GM13976 (cell line): ENCODE measurements at regions not wholly inside any gene's neighbourhood (a gene's known extent, or its start where the extent isn't known, plus 50 kb on each side); places are given as distances from the start of the nearest gene placed in this dataset.

Experiments
- DNase-seq: peaks from one replicate; pipeline ENCODE4 v3.0.0; 2012; ENCODE audit warnings: low spot score
- in situ Hi-C: fragments of 300-500 bp; cut with MboI; formaldehyde crosslinking; loops from one replicate; pipeline ENCODE4 v1.12.0; 2022; ENCODE audit warnings: low sequenced_read_pairs, mixed read lengths, inconsistent platforms; ENCODE audit not compliant: unreplicated experiment
- TF ChIP-seq, protein P1 (sequence below): IDR thresholded peaks from 2 replicates; pipeline ENCODE4 v1.5.1; 2012; ENCODE audit warnings: borderline replicate concordance, mild to moderate bottlenecking; ENCODE audit not compliant: insufficient read depth; ENCODE audit errors: extremely low read depth, missing control alignments, control extremely low read depth

DNA sequence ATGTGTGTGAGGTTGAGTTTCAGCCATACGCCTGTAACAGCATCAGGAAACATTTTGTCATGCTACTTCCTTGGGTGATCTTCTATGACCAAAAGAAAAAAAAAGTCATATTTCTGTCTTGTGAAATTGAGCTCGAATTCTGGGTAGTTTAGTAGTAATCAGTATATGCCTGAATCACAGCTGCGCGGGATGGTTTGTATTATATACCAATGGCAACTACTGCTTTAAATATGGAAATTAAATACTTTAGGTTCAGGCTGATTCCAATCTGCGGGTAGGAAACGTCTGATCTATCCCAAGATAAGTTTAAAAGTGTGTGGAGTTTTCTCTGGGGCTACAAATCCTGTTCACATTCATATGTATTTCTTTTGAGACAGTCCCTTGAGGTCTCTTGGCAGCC lies 115.6 kb upstream of the FERMT1 start:
- TF ChIP-seq, protein P1, sequence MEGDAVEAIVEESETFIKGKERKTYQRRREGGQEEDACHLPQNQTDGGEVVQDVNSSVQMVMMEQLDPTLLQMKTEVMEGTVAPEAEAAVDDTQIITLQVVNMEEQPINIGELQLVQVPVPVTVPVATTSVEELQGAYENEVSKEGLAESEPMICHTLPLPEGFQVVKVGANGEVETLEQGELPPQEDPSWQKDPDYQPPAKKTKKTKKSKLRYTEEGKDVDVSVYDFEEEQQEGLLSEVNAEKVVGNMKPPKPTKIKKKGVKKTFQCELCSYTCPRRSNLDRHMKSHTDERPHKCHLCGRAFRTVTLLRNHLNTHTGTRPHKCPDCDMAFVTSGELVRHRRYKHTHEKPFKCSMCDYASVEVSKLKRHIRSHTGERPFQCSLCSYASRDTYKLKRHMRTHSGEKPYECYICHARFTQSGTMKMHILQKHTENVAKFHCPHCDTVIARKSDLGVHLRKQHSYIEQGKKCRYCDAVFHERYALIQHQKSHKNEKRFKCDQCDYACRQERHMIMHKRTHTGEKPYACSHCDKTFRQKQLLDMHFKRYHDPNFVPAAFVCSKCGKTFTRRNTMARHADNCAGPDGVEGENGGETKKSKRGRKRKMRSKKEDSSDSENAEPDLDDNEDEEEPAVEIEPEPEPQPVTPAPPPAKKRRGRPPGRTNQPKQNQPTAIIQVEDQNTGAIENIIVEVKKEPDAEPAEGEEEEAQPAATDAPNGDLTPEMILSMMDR: no peak
- in situ Hi-C loops: no loop called here
- DNase-seq: no peak

DNA sequence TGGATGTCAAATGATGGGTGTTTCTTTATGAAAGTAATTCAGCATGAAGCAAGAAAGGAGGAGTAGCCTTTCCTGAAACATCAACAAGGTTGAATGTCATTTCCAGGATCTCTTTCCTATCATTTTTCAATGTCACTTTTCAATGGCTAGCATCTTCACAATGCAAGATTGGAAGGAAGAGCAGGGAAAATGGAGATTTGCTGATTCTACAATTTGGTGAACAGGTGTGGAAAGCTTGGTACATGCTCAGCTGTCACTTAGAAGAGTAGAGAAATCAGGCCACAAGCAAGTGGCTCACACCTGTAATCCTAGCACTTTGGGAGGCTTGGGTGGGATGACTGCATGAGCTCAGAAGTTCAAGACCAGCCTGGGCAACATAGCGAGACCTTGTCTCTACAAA lies 112.7 kb upstream of the FERMT1 start:
- DNase-seq: no peak

GRCh38 chr20:6232436-6232835 lies 109.6 kb upstream of the FERMT1 start:
- DNase-seq: no peak
- TF ChIP-seq, protein P1: no peak
- in situ Hi-C loops: no loop called here

More for the DNA sequence above, 112.7 kb upstream of the FERMT1 start:
- TF ChIP-seq, protein P1: no peak
- in situ Hi-C loops: no loop called here

- in situ Hi-C loops: no loop called here
- DNase-seq: no peak
- TF ChIP-seq, protein P1: no peak
Measured at GRCh38 chr20:6231556-6231955, 108.7 kb upstream of the FERMT1 start.

DNA sequence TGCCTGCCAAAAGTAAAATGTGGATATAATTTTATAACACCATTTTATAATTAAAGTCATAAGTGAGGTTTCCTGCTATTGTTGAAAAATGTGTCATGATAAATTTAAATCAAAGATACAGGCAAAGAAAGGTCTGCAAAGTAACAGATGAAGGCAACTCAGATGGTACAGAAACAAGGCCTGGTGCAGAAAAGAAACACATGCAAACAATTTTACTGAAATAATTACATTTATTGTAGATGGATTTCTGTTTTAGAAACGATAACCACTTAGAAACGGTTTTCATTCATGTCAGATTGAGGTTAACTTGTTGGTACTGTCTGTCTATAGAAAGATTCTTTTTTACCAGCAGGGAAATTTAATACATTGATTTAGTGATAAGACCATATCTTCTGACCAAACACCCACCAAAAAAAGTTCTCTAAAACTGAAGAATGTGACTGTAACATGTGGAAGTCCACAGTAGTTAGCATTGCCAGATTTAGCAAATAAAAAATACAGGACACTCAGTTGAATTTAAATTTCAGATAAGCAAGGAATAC lies 105.5 kb upstream of the FERMT1 start:
- no peak for DNase-seq
- TF ChIP-seq, protein P1: no peak
- in situ Hi-C loops: no loop called here

DNA sequence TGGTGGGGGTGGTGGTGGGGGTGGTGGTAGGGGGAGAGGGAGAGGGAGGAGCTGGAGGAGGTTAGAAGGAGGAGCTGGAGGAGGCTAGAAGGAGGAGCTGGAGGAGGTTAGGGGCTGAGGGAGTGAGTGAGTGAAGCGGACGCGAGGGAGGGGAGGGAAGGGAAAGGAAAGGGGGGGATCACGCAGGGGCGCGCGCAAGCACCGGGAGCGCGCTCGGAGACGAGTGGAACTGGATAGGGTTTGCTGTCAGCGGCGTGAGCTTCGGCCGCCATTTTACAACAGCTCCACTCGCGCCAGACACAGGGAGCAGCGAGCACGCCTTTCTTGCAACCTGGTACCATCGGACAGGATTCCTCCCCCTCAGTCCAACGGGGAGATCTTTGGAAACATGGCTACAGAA lies 90.5 kb upstream of the FERMT1 start:
- in situ Hi-C loops: no loop called here
- TF ChIP-seq, protein P1: no peak

More for the DNA sequence above, 90.5 kb upstream of the FERMT1 start:
- DNase-seq: no peak
